Lower lobe of right lung (tissue), 2 donors: ENCODE measurements at regions not wholly inside any gene's neighbourhood (a gene's known extent, or its start where the extent isn't known, plus 50 kb on each side); places are given as distances from the start of the nearest gene placed in this dataset.
"Not testable (repeated sequence)": the region's sequence is repeated elsewhere in the genome, so short reads cannot be mapped to it uniquely, and the experiment has no call there.

Experiments used
- ATAC-seq, 2 donors: fragments of 200-7000 bp; cut with Tn5 transposase; one replicate each; pipeline ENCODE4 v1.9.1; 2020 to 2022; ENCODE audit warnings: mild to moderate bottlenecking in 2 of 2, moderate library complexity in 2 of 2
- DNase-seq: peaks from one replicate; pipeline ENCODE4 v3.0.0-alpha.2; 2020
- H3K27ac ChIP-seq: fragments of 200-600 bp; one replicate; pipeline ENCODE4 v1.8.0; 2022
- H3K27me3 ChIP-seq: fragments of 200-600 bp; one replicate; pipeline ENCODE4 v1.8.0; 2022; ENCODE audit warnings: low read depth
- H3K36me3 ChIP-seq: fragments of 200-600 bp; one replicate; pipeline ENCODE4 v1.8.0; 2022; ENCODE audit warnings: mild to moderate bottlenecking
- H3K4me1 ChIP-seq: fragments of 200-600 bp; one replicate; pipeline ENCODE4 v1.8.0; 2022
- H3K4me3 ChIP-seq: fragments of 200-600 bp; one replicate; pipeline ENCODE4 v1.8.0; 2022; ENCODE audit warnings: mild to moderate bottlenecking
- H3K9me3 ChIP-seq: fragments of 200-600 bp; one replicate; pipeline ENCODE4 v1.8.0; 2022
- CTCF ChIP-seq: fragments of 200-600 bp; IDR thresholded peaks from one replicate; pipeline ENCODE4 v1.8.0; 2022; ENCODE audit warnings: antibody characterized with exemption, mild to moderate bottlenecking
- intact Hi-C: fragments of 100-400 bp; cut with DNase I; formaldehyde crosslinking; loops from one replicate; pipeline ENCODE4 v1.11.0; 2022
- donor health status: DM: no; HTN: yes; CAD: no; lungs with severe emphysema.

- Histone ChIP-seq H3K27ac (no peak overlapping the region), H3K9me3 (peaks cover 5% of the 10 kb centered on the region), H3K4me3 (no peak overlapping the region), H3K4me1 (no peaks in the 10 kb centered on the region), H3K27me3 (no peaks in the 10 kb centered on the region), H3K36me3 (no peaks in the 10 kb centered on the region)
- intact Hi-C loops: no loop called here
- TF ChIP-seq CTCF: no peak
- no peak for DNase-seq
- no peak for ATAC-seq
Measured at GRCh38 chr20:26308961-26309360, 612.3 kb upstream of the ZNF337 start.

GRCh38 chr20:26295006-26295405, 598.4 kb upstream of the ZNF337 start:
- no peak overlapping the region for H3K4me3 ChIP-seq
- H3K27ac ChIP-seq: no peak overlapping the region
- no peaks in the 10 kb centered on the region for H3K4me1 ChIP-seq
- no peak for DNase-seq
- TF ChIP-seq CTCF: no peak
- intact Hi-C loops: no loop called here
- H3K36me3 ChIP-seq: no peaks in the 10 kb centered on the region
- no peak for ATAC-seq
- no peaks in the 10 kb centered on the region for H3K27me3 ChIP-seq
- peaks cover 18% of the 10 kb centered on the region for H3K9me3 ChIP-seq

- H3K4me3 ChIP-seq, intact Hi-C loops, H3K27me3 ChIP-seq, H3K9me3 ChIP-seq, H3K27ac ChIP-seq, H3K36me3 ChIP-seq, ATAC-seq, DNase-seq, H3K4me1 ChIP-seq: not testable (repeated sequence)
Measured at GRCh38 chr20:26288379-26289061, 591.9 kb upstream of the ZNF337 start.

GRCh38 chr20:26279238-26279637, 582.6 kb upstream of the ZNF337 start:
- ATAC-seq (no peak), DNase-seq (no peak)
- Histone ChIP-seq H3K9me3 (no peaks in the 10 kb centered on the region), H3K27me3 (no peaks in the 10 kb centered on the region), H3K27ac (no peak overlapping the region), H3K4me3 (no peak overlapping the region), H3K36me3 (no peaks in the 10 kb centered on the region), H3K4me1 (no peaks in the 10 kb centered on the region)
- intact Hi-C loops: no loop called here
- no peak for TF ChIP-seq CTCF

GRCh38 chr20:26277339-26277738, 580.7 kb upstream of the ZNF337 start:
- ATAC-seq: no peak
- intact Hi-C loops: no loop called here
- H3K27ac ChIP-seq: no peak overlapping the region
- DNase-seq: no peak
- H3K27me3 ChIP-seq: no peaks in the 10 kb centered on the region
- H3K4me3 ChIP-seq: no peak overlapping the region
- no peaks in the 10 kb centered on the region for H3K4me1 ChIP-seq
- H3K36me3 ChIP-seq: no peaks in the 10 kb centered on the region
- no peaks in the 10 kb centered on the region for H3K9me3 ChIP-seq
- TF ChIP-seq CTCF: no peak

- no peak for ATAC-seq
- intact Hi-C loops: no loop called here
Measured at GRCh38 chr20:26276554-26277210, 580.0 kb upstream of the ZNF337 start.

GRCh38 chr20:26268762-26269161, 572.1 kb upstream of the ZNF337 start:
- H3K27me3 ChIP-seq, H3K9me3 ChIP-seq, H3K4me3 ChIP-seq, intact Hi-C loops, H3K36me3 ChIP-seq, ATAC-seq, H3K27ac ChIP-seq, H3K4me1 ChIP-seq, DNase-seq: not testable (repeated sequence)

More at GRCh38 chr20:26276554-26277210, 580.0 kb upstream of the ZNF337 start:
- TF ChIP-seq CTCF: no peak
- DNase-seq: no peak
- Histone ChIP-seq H3K9me3 (no peaks in the 10 kb centered on the region), H3K27ac (no peak overlapping the region), H3K36me3 (no peaks in the 10 kb centered on the region), H3K27me3 (no peaks in the 10 kb centered on the region), H3K4me1 (no peaks in the 10 kb centered on the region), H3K4me3 (no peak overlapping the region)

- H3K4me1 ChIP-seq, H3K27me3 ChIP-seq, H3K4me3 ChIP-seq, H3K36me3 ChIP-seq, H3K9me3 ChIP-seq, intact Hi-C loops, H3K27ac ChIP-seq, ATAC-seq, DNase-seq: not testable (repeated sequence)
Measured at GRCh38 chr20:26260925-26261324, 564.3 kb upstream of the ZNF337 start.
